ENCODE measurements at regions not wholly inside any gene's neighbourhood (a gene's known extent, or its start where the extent isn't known, plus 50 kb on each side); places are given as distances from the start of the nearest gene placed in this dataset.

- DNase-seq, result no peak
These were observed 1183.4 kb upstream of the AUTS2 start for GRCh38 chr7:68414631-68415425.

DNA sequence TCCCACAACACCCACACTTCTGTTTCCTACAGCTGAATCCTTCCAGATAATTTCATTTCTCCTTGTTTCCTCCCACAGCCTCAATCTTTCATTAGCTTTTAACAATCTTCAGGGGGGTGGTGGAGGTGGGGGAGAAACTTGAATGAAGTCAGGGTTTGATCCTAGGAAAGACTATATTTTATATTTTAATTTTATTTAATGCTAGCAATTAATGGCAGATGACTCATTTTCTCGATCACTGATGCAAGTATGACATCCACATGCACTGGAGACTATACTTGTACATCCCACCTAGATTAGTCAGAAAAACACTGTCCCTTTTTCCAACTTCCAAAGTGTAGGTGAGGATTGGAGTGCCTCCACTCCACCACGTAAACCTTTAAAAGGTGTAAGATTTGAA is 1181.3 kb upstream of the AUTS2 start:
- no peak for DNase-seq

DNA sequence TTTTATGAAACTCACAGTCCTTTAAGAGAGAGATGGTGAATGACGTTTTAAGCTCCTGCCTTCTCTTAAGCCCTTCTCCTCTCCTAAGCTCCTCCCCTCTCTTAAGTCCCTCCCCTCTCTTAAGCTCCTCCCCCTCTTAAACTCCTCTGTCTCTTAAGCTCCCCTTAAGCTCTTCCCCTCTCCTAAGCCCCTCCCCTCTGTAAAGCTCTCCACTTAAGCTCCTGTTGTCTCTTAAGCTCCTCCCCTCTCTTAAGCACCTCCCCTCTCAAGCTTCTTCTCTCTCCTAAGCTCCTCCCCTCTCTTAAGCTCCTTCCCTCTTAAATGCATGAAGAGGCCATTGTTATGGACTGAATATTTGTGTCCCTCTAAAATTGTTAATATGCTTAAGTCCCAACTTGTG is 1180.6 kb upstream of the AUTS2 start:
- DNase-seq, result no peak

DNA sequence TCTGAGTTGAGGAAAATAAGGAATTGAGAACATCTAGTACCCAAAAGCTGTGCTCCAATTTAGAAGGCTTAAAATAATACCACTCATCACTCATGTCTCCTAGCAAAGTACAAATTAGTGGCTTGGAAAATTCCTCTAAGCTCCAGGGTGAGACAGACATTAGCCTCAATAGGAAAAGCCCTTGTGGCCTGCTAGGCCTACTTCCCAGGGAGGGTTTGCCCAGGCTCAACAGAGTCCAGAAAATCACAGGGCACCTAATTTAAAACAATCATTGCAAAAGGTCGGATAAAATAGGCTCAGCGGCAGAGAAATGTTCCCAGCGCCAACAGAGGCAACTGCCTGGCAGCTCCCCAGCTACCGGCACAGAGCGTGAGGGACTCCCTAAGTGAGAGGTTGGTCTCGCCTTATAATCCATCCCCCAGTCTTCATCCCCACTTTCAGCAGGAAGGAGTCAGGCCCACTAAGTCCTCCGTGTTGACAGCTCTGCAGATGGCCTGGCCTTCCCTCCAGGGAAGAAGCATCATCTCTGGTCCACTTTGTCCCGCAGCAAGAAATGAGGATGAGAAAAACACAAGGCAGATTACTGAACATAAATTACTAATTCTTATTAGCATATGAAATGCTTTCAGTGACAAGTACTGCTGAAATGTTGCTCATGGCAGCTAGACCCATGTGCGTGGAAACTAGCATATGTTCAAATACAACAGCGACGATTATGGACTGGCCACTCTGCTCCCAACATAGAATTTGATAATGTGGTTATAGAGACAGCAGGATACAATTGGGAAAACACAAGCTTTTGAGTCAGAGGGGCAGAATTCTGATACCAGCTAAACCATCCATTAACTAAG is 1177.7 kb upstream of the AUTS2 start:
- DNase-seq, result no peak

- DNase-seq, result no peak
These were observed 1176.6 kb upstream of the AUTS2 start for GRCh38 chr7:68421712-68422111.

DNA sequence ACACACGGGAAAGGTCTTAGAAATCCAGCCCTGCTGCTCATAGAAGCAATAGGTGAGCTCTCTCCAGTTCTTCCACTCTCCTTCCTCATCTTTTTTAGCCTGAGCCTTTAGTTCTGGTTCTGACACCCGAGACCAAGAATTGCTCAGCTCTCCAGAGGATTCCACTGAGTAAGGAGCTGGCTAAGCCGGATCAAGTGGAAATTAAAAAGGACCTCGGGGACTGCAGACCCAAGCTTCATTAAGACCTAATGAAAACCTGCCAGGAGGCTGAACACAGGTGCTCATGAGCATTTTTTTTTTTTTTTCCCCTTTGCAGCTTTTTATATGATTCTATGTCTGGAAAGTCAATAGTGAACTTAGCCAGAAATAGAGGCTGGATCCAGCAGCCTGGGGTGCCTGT is 1176.0 kb upstream of the AUTS2 start:
- no peak for DNase-seq

- DNase-seq, result no peak
These were observed 1174.9 kb upstream of the AUTS2 start for GRCh38 chr7:68423356-68423755.

- DNase-seq, result no peak
These were observed 1173.5 kb upstream of the AUTS2 start for GRCh38 chr7:68424658-68425297.

DNA sequence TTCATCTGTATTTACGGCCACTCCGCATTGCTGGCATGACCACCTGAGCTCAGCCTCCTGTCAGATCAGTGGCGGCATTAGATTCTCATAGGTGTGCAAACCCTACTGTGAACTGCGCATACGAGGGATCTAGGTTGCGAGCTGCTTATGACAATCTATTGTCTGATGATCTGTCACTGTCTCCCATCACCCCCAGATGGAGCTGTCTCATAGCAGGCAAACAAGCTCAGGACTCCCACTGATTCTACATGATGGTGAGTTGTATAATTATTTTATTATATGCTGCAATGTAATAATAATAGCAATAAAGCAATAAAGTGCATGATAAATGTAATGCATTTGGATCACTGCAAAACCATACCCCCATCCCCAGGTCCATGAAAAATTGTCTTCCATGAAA is 1172.9 kb upstream of the AUTS2 start:
- DNase-seq, result no peak

DNA sequence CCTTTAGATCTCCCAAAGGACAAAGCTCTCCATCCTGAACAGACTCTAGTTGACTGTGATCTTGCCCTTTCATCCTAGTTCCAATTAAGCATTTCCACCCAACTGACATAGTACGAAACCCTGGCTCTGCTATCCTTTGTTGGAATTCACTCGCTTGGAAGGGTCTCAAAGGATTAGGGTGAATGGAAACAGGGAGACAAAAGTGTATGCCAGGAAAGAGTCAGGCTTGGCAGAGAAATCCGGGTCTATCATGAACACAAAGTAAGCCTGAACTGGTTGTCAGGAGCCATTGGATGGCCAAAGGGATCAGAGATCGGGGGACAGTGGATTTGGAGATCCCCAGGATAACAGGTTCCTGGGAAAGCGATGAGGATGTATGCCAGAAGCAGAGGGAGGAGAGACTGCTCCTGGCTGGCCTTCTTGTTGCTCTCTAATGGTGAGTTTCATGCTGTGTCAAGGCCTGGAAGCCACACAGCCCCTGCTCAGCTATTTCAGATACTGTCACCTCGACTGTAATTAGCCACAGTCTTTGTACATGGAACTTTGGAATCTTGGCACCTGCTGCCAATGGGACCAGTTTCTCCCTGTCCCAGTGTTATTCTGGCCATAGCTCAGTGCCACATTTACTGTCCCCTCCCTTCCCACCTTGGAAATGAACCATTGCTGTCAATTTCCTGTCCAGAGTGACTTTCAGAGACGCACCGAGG is 1168.7 kb upstream of the AUTS2 start:
- DNase-seq, result no peak

DNA sequence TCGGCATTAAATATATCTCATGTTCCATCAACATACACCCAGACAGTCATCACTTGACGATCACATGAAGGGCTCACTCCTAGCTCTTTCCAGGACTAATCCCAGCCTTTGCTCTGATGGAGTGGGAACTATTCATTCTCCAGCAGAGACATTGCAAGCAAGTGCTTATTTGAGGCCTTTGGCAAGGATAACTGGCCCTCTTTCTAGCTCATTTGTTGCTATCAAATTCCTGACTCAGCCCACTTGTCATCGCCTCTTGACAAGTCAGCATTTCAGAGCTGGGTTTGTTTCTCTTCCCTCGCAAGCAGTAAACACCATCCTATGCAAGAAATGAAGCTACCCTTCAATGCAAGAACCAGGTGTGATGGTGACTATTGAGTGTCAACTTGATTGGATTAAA is 1165.7 kb upstream of the AUTS2 start:
- DNase-seq, result no peak

GRCh38 chr7:68433462-68434070 is 1164.7 kb upstream of the AUTS2 start:
- no peak for DNase-seq

DNA sequence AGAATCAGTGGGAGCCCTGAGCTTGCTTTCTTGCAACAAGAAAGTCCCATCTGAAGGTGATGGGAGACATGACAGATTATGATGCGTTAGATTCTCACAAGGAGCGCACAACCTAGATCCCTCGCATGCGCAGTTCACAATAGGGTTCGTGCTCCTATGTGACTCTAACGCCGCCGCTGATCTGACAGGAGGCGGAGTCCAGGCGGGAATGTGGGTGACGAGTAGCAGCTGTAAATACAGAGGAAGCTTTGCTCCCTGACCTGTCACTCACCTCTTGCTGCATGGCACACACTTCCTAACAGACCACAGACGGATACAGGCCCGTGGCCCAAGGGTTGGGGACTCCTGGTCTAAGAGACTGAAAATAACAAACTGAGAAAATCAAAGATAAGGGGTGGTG is 1163.4 kb upstream of the AUTS2 start:
- DNase-seq, result no peak

- DNase-seq, result no peak
These were observed 1160.3 kb upstream of the AUTS2 start for GRCh38 chr7:68438016-68438415.

DNA sequence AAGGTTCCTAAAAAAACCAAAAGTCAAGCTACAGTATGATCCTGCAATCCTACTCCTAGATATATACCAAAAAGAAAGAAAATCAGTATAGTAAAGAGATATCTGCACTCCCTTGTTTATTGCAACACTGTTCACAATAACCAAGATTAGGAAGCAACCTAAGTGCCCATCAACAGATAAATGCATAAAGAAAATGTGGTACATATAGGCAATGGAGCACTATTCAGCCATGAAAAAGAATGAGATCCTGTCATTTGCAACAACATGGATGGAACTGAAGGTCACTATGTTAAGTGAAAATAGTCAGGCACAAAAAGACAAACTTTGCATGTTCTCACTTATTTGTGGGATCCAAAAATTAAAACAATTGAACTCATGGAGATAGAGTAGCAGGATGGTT is 1159.5 kb upstream of the AUTS2 start:
- DNase-seq, result no peak

DNA sequence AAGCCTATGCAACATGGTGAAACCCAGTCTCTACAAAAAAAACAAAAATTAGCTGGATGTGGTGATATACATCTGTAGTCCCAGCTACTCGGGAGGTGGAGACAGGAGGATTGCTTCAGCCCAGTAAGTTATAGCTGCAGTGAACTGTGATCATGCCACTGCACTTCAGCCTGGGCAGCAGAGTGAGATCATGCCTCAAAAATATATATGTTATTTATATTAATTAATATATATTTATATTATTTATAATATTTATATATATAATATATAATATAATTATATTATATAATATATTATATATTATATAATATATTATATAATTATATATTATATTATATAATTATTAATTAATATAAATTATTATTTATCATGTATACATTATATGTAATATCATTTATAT is 1158.4 kb upstream of the AUTS2 start:
- DNase-seq, result no peak

GRCh38 chr7:68440866-68441265 is 1157.4 kb upstream of the AUTS2 start:
- no peak for DNase-seq

- no peak for DNase-seq
These were observed 1156.6 kb upstream of the AUTS2 start for GRCh38 chr7:68441645-68442044.

DNA sequence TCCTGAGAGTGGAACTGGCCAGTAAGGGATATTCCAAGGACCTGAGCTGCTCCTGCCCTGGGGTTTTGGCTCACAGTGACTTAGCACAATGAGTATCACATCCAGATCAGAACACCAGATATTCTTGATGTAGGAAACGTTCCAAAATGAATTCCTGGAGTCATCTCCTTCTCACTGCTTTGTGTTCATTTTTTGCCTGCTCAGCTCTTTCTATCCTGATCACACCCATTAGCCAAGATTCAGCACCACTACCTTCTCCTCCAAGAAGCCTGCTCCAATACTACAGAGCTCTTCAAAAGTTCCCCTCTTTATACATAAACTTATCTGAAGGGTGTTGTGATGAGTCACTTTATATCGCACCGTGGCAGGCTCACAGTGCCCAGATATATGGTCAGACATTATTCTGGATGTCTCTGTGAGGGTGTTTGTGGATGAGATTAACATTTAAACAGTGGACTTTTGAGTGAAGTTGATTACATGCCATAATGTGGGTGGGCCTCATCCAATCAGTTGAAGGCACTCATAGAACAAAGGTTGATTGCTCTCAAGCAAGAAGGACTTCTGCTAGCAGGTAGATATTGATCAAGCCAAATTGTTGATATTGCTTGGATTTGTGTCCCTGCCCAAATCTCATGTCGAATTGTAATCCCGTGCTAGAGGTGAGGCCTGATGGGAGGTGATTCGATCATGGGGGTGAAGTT is 1155.2 kb upstream of the AUTS2 start:
- DNase-seq, result no peak

DNA sequence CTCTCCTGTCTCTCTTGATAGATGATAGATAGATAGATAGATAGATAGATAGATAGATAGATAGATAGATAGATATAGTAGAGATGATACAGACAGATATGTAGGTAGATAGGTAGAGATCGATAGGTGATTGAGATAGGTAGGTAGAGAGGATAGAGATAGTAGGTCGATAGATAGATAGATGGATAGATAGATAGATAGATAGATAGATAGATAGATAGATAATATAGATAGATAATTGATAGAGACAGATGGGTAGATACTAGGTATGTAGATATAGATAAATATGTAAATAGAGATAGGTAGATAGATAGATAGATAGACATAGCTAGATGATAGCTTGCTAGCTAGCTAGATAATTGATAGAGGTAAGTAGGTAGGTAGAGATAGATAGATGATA is 1154.2 kb upstream of the AUTS2 start:
- no peak for DNase-seq

- DNase-seq, result no peak
These were observed 1153.3 kb upstream of the AUTS2 start for GRCh38 chr7:68444956-68445355.

DNA sequence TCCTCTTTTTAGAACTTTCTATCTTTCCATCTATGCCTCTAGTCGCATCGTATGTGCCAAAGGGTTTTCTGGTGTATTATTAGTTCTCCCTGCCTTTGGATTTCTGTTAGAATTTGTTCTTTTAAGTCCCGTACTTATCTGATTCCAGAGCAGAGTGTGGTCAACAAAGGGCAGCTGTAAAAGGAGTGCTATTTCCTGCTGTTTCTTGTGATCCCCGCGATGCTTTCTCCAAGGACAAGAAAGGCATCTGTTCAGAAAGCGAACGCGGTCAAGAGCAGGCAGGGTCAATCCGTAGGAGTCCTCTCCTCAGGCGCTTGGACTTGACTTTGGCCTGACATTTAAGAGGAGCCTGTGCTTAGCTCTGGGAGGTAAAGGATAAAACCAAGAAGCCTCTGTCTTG is 1152.1 kb upstream of the AUTS2 start:
- DNase-seq, result no peak
